DOHH2 (cell line): ENCODE measurements at regions not wholly inside any gene's neighbourhood (a gene's known extent, or its start where the extent isn't known, plus 50 kb on each side); places are given as distances from the start of the nearest gene placed in this dataset.
A peak's percentile ranks its signal among the peaks of the same experiment; 100 is the strongest.
"Not testable (repeated sequence)": the region's sequence is repeated elsewhere in the genome, so short reads cannot be mapped to it uniquely, and the experiment has no call there.

Experiments
- H3F3A ChIP-seq: fragments of 200-600 bp; sonication (generic), shearing (Covaris generic); 2 replicates; pipeline ENCODE4 v1.6.0; 2016; ENCODE audit warnings: antibody characterized with exemption, mild to moderate bottlenecking; ENCODE audit not compliant: control insufficient read depth, insufficient read depth
- H3K27ac ChIP-seq: fragments of 200-600 bp; sonication (generic); 2 replicates; pipeline ENCODE4 v1.5.1; 2014; ENCODE audit warnings: low read depth, mild to moderate bottlenecking, low read length, moderate library complexity
- H3K27me3 ChIP-seq: fragments of 200-600 bp; sonication (generic); 2 replicates; pipeline ENCODE4 v1.6.1; 2014; ENCODE audit warnings: mild to moderate bottlenecking, low read length, mixed read lengths; ENCODE audit not compliant: control insufficient read depth
- H3K36me3 ChIP-seq: fragments of 200-600 bp; sonication (generic); 2 replicates; pipeline ENCODE4 v1.6.1; 2014; ENCODE audit warnings: mild to moderate bottlenecking, low read length, moderate library complexity, mixed read lengths; ENCODE audit not compliant: control insufficient read depth
- H3K4me1 ChIP-seq: fragments of 200-600 bp; sonication (generic); 2 replicates; pipeline ENCODE4 v1.6.1; 2014; ENCODE audit warnings: mild to moderate bottlenecking, low read length, mixed read lengths; ENCODE audit not compliant: control insufficient read depth
- H3K4me2 ChIP-seq: fragments of 200-600 bp; sonication (generic); 2 replicates; pipeline ENCODE4 v1.6.0; 2014; ENCODE audit warnings: mild to moderate bottlenecking, low read length, moderate library complexity
- H3K4me3 ChIP-seq: fragments of 200-600 bp; sonication (generic); 2 replicates; pipeline ENCODE4 v1.5.1; 2014; ENCODE audit warnings: mild to moderate bottlenecking, low read length, mixed read lengths
- H3K79me2 ChIP-seq: fragments of 200-600 bp; sonication (generic); 2 replicates; pipeline ENCODE4 v1.6.1; 2014; ENCODE audit warnings: mild to moderate bottlenecking, low read length, mixed read lengths; ENCODE audit not compliant: control insufficient read depth
- H3K9me2 ChIP-seq: fragments of 200-600 bp; sonication (generic); replicated peaks from 2 replicates; pipeline ENCODE4 v1.6.1; 2014; ENCODE audit warnings: mild to moderate bottlenecking, low read length, mixed read lengths; ENCODE audit not compliant: control insufficient read depth
- H3K9me3 ChIP-seq: fragments of 200-600 bp; sonication (generic); 2 replicates; pipeline ENCODE4 v1.6.1; 2014; ENCODE audit warnings: antibody characterized with exemption, low read length, mixed read lengths; ENCODE audit not compliant: control insufficient read depth, insufficient read depth
- H4K20me1 ChIP-seq: fragments of 200-600 bp; sonication (generic); 2 replicates; pipeline ENCODE4 v1.6.0; 2014; ENCODE audit warnings: low read depth, mild to moderate bottlenecking, antibody characterized with exemption, low read length, moderate library complexity; ENCODE audit not compliant: control insufficient read depth, insufficient read depth
- CTCF ChIP-seq: fragments of 200-600 bp; sonication (generic); IDR thresholded peaks from one replicate; pipeline ENCODE4 v1.5.1; 2014; ENCODE audit warnings: antibody characterized with exemption, mild to moderate bottlenecking, low read depth, low read length; ENCODE audit not compliant: poor library complexity, severe bottlenecking
- EZH2phosphoT487 ChIP-seq: fragments of 200-600 bp; sonication (generic); IDR thresholded peaks from 2 replicates; pipeline ENCODE4 v1.6.1; 2017; ENCODE audit warnings: borderline replicate concordance, mild to moderate bottlenecking, antibody characterized with exemption, low read length, moderate library complexity, mixed read lengths

- not testable (repeated sequence) for H3K4me2 ChIP-seq, H3K9me2 ChIP-seq, H3K27ac ChIP-seq, H3K9me3 ChIP-seq, H3K79me2 ChIP-seq, H3K36me3 ChIP-seq, H3K27me3 ChIP-seq, H4K20me1 ChIP-seq, H3F3A ChIP-seq, H3K4me3 ChIP-seq
- H3K4me1 ChIP-seq = peaks cover 34% of the 10 kb centered on the region
Observed at GRCh38 chr9:68593760-68594159, 53.1 kb upstream of the TMEM252 start.

- Histone ChIP-seq H3K36me3 (no peaks in the 10 kb centered on the region), H3K4me2 (no peak overlapping the region), H3K27ac (no peak overlapping the region), H3K27me3 (no peaks in the 10 kb centered on the region), H4K20me1 (no peaks in the 10 kb centered on the region), H3F3A (0 out of 2 replicates have a peak, but pooled peaks cover 3% of the 10 kb centered on the region), H3K79me2 (no peaks in the 10 kb centered on the region), H3K9me3 (no peaks in the 10 kb centered on the region), H3K9me2 (no peaks in the 10 kb centered on the region), H3K4me3 (no peak overlapping the region), H3K4me1 (peaks cover 34% of the 10 kb centered on the region)
- no peak for TF ChIP-seq EZH2phosphoT487
- TF ChIP-seq CTCF = no peak
Observed at GRCh38 chr9:68595868-68596267, 55.2 kb upstream of the TMEM252 start.

GRCh38 chr9:68597362-68597997 lies 56.8 kb upstream of the TMEM252 start:
- no peaks in the 10 kb centered on the region for H3K36me3 ChIP-seq
- H3F3A ChIP-seq = 0 out of 2 replicates have a peak, but pooled peaks cover 3% of the 10 kb centered on the region
- peak overlapping the region; percentile 41 for H3K27ac ChIP-seq
- H3K4me1 ChIP-seq = peaks cover 34% of the 10 kb centered on the region
- H3K4me2 ChIP-seq = peak overlapping the region; percentile 48
- no peaks in the 10 kb centered on the region for H3K9me2 ChIP-seq
- H3K79me2 ChIP-seq = no peaks in the 10 kb centered on the region
- no peaks in the 10 kb centered on the region for H3K27me3 ChIP-seq
- no peaks in the 10 kb centered on the region for H4K20me1 ChIP-seq
- H3K4me3 ChIP-seq = peak overlapping the region; percentile 16; the same call in 1 of the 2 replicates
- TF ChIP-seq EZH2phosphoT487 (no peak), CTCF (no peak)
- H3K9me3 ChIP-seq = no peaks in the 10 kb centered on the region

- TF ChIP-seq CTCF = no peak
- Histone ChIP-seq H3F3A (0 out of 2 replicates have a peak, but pooled peaks cover 3% of the 10 kb centered on the region), H3K9me3 (no peaks in the 10 kb centered on the region), H3K4me2 (no peak overlapping the region), H3K27me3 (no peaks in the 10 kb centered on the region), H3K36me3 (no peaks in the 10 kb centered on the region), H3K4me1 (peaks cover 34% of the 10 kb centered on the region), H3K4me3 (no peak overlapping the region), H4K20me1 (no peaks in the 10 kb centered on the region), H3K79me2 (no peaks in the 10 kb centered on the region), H3K9me2 (no peaks in the 10 kb centered on the region), H3K27ac (no peak overlapping the region)
Observed at GRCh38 chr9:68599826-68600225, 59.1 kb upstream of the TMEM252 start.
